ENCODE measurements at regions not wholly inside any gene's neighbourhood (a gene's known extent, or its start where the extent isn't known, plus 50 kb on each side); places are given as distances from the start of the nearest gene placed in this dataset.

DNA sequence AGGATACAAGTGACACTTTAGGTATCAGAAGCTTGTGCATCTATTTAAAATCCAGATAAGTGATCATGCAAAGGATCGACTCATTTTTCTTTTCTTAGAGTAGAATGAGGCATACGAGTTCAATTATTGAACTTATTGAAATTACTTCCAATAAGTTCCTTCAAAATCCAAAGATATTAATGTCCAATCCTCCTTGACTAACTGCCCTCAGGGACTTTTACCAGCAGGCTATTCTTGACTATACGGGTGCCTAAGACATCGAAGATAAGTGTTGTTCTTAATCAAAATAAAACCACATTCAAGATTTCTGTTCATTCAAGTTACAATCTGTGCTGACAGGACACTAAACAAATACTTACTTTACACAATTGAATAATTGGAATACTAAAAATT, 74.5 kb upstream of the SP4 start:
- TF ChIP-seq, protein P1, sequence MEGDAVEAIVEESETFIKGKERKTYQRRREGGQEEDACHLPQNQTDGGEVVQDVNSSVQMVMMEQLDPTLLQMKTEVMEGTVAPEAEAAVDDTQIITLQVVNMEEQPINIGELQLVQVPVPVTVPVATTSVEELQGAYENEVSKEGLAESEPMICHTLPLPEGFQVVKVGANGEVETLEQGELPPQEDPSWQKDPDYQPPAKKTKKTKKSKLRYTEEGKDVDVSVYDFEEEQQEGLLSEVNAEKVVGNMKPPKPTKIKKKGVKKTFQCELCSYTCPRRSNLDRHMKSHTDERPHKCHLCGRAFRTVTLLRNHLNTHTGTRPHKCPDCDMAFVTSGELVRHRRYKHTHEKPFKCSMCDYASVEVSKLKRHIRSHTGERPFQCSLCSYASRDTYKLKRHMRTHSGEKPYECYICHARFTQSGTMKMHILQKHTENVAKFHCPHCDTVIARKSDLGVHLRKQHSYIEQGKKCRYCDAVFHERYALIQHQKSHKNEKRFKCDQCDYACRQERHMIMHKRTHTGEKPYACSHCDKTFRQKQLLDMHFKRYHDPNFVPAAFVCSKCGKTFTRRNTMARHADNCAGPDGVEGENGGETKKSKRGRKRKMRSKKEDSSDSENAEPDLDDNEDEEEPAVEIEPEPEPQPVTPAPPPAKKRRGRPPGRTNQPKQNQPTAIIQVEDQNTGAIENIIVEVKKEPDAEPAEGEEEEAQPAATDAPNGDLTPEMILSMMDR (IDR thresholded peaks at IDR 0.05; ENCODE audit: partially characterized antibody, unreplicated experiment): no peak
- Mint-ChIP-seq H3K4me1 (ENCODE audit: low read depth, unreplicated experiment) (no peaks in the 10 kb centered on the region), H3K27me3 (ENCODE audit: unreplicated experiment) (no peaks in the 10 kb centered on the region), H3K9me3 (ENCODE audit: unreplicated experiment) (no peaks in the 10 kb centered on the region), H3K27ac (ENCODE audit: unreplicated experiment) (no peak overlapping the region), H3K4me3 (ENCODE audit: unreplicated experiment) (no peak overlapping the region), H3K36me3 (ENCODE audit: unreplicated experiment) (no peaks in the 10 kb centered on the region)
- DNase-seq: no peak

DNA sequence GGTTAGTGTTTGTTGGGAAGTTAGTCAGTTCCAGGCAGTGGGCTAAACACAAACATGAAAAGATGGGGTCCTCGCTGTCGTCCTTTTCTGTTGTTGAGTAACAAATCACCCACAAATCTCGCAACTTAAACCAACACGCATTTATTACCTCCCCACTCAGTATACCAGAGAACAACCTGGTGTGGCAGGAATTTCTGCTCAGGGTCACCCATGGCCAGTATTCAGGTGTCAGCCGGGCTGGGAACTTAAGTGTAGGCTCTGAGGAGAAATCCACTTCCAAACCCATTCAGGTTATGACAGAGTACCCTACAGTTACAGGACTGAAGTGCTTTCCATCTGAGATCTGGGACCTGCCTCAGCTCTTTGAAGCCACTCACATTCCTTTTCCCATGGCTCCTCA, 73.6 kb upstream of the SP4 start:
- no peaks in the 10 kb centered on the region for H3K36me3 Mint-ChIP-seq (ENCODE audit: unreplicated experiment)
- TF ChIP-seq, protein P1 (IDR thresholded peaks at IDR 0.05; ENCODE audit: partially characterized antibody, unreplicated experiment): no peak
- H3K9me3 Mint-ChIP-seq (ENCODE audit: unreplicated experiment): no peaks in the 10 kb centered on the region
- no peak for DNase-seq
- no peaks in the 10 kb centered on the region for H3K27me3 Mint-ChIP-seq (ENCODE audit: unreplicated experiment)
- no peak overlapping the region for H3K27ac Mint-ChIP-seq (ENCODE audit: unreplicated experiment)
- no peak overlapping the region for H3K4me3 Mint-ChIP-seq (ENCODE audit: unreplicated experiment)
- no peaks in the 10 kb centered on the region for H3K4me1 Mint-ChIP-seq (ENCODE audit: low read depth, unreplicated experiment)

DNA sequence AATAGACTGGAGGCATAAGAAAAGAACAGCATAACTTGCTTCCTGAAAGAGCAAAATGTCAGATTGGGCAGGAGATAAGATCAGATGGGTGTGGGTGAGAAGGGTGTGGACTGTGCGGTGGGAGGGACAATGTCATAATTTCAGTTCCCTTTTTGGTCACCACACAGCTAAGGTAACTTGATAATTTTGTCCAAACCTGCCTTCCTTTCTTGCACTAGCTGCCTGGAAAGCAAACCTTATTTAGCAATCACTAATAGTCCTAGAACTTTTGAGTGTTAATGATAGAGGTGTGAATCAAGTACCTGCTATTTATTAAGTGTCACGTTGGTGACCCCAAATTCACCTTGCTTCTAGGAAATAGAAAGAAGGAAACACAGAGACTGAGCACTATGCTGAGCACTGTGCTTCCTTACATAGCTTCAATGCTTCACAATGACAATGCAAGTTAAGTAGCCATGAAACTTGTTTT, 72.4 kb upstream of the SP4 start:
- Mint-ChIP-seq H3K27me3 (ENCODE audit: unreplicated experiment) (no peaks in the 10 kb centered on the region), H3K36me3 (ENCODE audit: unreplicated experiment) (no peaks in the 10 kb centered on the region), H3K27ac (ENCODE audit: unreplicated experiment) (no peak overlapping the region), H3K4me3 (ENCODE audit: unreplicated experiment) (no peak overlapping the region), H3K4me1 (ENCODE audit: low read depth, unreplicated experiment) (no peaks in the 10 kb centered on the region), H3K9me3 (ENCODE audit: unreplicated experiment) (no peaks in the 10 kb centered on the region)
- DNase-seq: no peak
- TF ChIP-seq, protein P1 (IDR thresholded peaks at IDR 0.05; ENCODE audit: partially characterized antibody, unreplicated experiment): no peak

DNA sequence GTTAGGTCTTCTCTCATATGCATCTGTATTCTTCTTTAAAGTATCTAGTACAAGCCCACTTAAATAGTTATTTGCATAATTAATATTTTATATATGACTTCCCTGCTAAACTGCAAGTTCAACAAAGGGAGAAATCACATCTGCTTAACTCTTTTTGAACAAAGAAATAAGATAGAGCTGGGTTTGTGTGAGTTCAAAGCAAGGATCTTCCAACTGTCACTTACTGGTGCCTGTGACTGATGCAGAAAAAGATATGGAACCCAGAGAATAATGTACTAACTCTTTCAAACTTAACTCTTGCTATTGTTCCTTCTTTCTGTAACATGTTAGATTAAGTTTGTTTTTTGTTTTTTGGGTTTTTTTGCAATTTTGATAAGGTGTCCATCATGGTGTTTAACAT, 71.3 kb upstream of the SP4 start:
- Mint-ChIP-seq H3K27me3 (ENCODE audit: unreplicated experiment) (no peaks in the 10 kb centered on the region), H3K36me3 (ENCODE audit: unreplicated experiment) (no peaks in the 10 kb centered on the region), H3K4me1 (ENCODE audit: low read depth, unreplicated experiment) (no peaks in the 10 kb centered on the region), H3K27ac (ENCODE audit: unreplicated experiment) (no peak overlapping the region), H3K4me3 (ENCODE audit: unreplicated experiment) (no peak overlapping the region), H3K9me3 (ENCODE audit: unreplicated experiment) (no peaks in the 10 kb centered on the region)
- TF ChIP-seq, protein P1 (IDR thresholded peaks at IDR 0.05; ENCODE audit: partially characterized antibody, unreplicated experiment): no peak
- DNase-seq: no peak

DNA sequence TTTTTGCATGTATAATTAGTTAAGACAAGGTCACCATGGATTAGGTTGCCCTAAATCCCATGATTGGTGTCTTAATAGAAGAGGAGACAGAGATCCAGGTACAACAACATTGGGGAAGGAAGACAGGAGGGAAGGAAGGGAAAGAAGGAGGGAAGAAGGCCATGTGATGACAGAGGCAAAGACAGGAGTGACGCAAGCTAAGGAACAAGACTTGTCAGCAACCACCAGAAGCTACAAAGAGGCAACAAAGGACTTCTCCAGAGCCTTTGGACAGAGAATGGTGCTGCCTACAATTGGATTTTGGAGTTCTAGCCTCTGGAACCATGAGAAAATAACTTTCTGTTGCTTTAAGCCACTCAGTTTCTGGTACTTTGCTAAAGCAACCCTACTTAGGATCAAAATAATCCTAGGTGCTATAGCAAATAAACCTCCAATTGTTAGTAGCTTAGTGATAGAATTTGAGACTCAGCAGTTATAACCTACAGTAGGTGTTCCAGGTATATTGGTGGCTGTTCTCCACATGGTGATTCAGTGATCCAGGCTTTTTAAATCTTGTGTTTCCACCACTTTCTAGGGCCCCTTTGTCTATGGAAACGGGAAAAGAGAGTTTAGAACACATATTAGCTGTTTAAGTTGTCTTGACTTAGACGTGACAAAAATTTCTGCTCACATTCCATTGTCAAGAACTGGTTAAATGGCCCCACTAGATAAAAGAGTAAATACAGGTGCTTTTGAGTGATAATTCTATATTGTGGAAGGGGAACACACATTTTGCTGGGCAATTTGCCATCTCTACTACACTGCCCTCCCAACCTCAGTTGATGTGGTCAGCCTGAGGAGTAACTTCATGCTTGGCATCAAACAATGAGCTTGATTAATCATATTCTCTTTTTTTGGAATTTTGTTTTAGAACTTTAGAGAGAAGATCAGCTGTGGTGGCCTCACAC, 70.5 kb upstream of the SP4 start:
- no peak overlapping the region for H3K27ac Mint-ChIP-seq (ENCODE audit: unreplicated experiment)
- H3K9me3 Mint-ChIP-seq (ENCODE audit: unreplicated experiment): no peaks in the 10 kb centered on the region
- DNase-seq: no peak
- no peaks in the 10 kb centered on the region for H3K36me3 Mint-ChIP-seq (ENCODE audit: unreplicated experiment)
- no peak overlapping the region for H3K4me3 Mint-ChIP-seq (ENCODE audit: unreplicated experiment)
- H3K4me1 Mint-ChIP-seq (ENCODE audit: low read depth, unreplicated experiment): no peaks in the 10 kb centered on the region
- no peaks in the 10 kb centered on the region for H3K27me3 Mint-ChIP-seq (ENCODE audit: unreplicated experiment)
- TF ChIP-seq, protein P1 (IDR thresholded peaks at IDR 0.05; ENCODE audit: partially characterized antibody, unreplicated experiment): no peak
